ENCODE measurements at regions not wholly inside any gene's neighbourhood (a gene's known extent, or its start where the extent isn't known, plus 50 kb on each side); places are given as distances from the start of the nearest gene placed in this dataset.

- no peak for DNase-seq (ENCODE audit: low spot score)
These were observed 556.0 kb upstream of the CPEB2 start for GRCh38 chr4:14446311-14446710.

- DNase-seq (ENCODE audit: low spot score) = no peak
These were observed 555.4 kb upstream of the CPEB2 start for GRCh38 chr4:14446904-14447303.

GRCh38 chr4:14449308-14449707 is 553.0 kb upstream of the CPEB2 start:
- DNase-seq (ENCODE audit: low spot score) = no peak

GRCh38 chr4:14452001-14452400 is 550.3 kb upstream of the CPEB2 start:
- no peak for DNase-seq (ENCODE audit: low spot score)

- DNase-seq (ENCODE audit: low spot score) = no peak
These were observed 549.5 kb upstream of the CPEB2 start for GRCh38 chr4:14452764-14453163.

GRCh38 chr4:14458463-14458862 is 543.8 kb upstream of the CPEB2 start:
- no peak for DNase-seq (ENCODE audit: low spot score)

- DNase-seq (ENCODE audit: low spot score) = no peak
These were observed 537.2 kb upstream of the CPEB2 start for GRCh38 chr4:14465057-14465456.

- DNase-seq (ENCODE audit: low spot score) = no peak
These were observed 536.8 kb upstream of the CPEB2 start for GRCh38 chr4:14465507-14465906.

- DNase-seq (ENCODE audit: low spot score) = no peak
These were observed 523.8 kb upstream of the CPEB2 start for GRCh38 chr4:14478504-14478903.

GRCh38 chr4:14496408-14496807 is 505.9 kb upstream of the CPEB2 start:
- no peak for DNase-seq (ENCODE audit: low spot score)

GRCh38 chr4:14496969-14497368 is 505.3 kb upstream of the CPEB2 start:
- DNase-seq (ENCODE audit: low spot score) = no peak

- DNase-seq (ENCODE audit: low spot score) = no peak
These were observed 498.1 kb upstream of the CPEB2 start for GRCh38 chr4:14504162-14504561.

GRCh38 chr4:14513471-14513870 is 488.8 kb upstream of the CPEB2 start:
- no peak for DNase-seq (ENCODE audit: low spot score)

GRCh38 chr4:14515556-14515955 is 486.7 kb upstream of the CPEB2 start:
- no peak for DNase-seq (ENCODE audit: low spot score)

- no peak for DNase-seq (ENCODE audit: low spot score)
These were observed 484.1 kb upstream of the CPEB2 start for GRCh38 chr4:14518136-14518535.

- DNase-seq (ENCODE audit: low spot score) = no peak
These were observed 482.1 kb upstream of the CPEB2 start for GRCh38 chr4:14520171-14520570.

- no peak for DNase-seq (ENCODE audit: low spot score)
These were observed 478.0 kb upstream of the CPEB2 start for GRCh38 chr4:14524276-14524675.

- DNase-seq (ENCODE audit: low spot score) = no peak
These were observed 473.4 kb upstream of the CPEB2 start for GRCh38 chr4:14528918-14529317.

GRCh38 chr4:14529653-14530052 is 472.6 kb upstream of the CPEB2 start:
- DNase-seq (ENCODE audit: low spot score) = no peak

GRCh38 chr4:14532436-14532835 is 469.8 kb upstream of the CPEB2 start:
- no peak for DNase-seq (ENCODE audit: low spot score)

GRCh38 chr4:14539246-14539645 is 463.0 kb upstream of the CPEB2 start:
- no peak for DNase-seq (ENCODE audit: low spot score)

GRCh38 chr4:14545163-14545562 is 457.1 kb upstream of the CPEB2 start:
- no peak for DNase-seq (ENCODE audit: low spot score)

GRCh38 chr4:14545807-14546206 is 456.5 kb upstream of the CPEB2 start:
- DNase-seq (ENCODE audit: low spot score) = no peak

- DNase-seq (ENCODE audit: low spot score) = no peak
These were observed 450.2 kb upstream of the CPEB2 start for GRCh38 chr4:14552119-14552518.

GRCh38 chr4:14559646-14560045 is 442.6 kb upstream of the CPEB2 start:
- DNase-seq (ENCODE audit: low spot score) = no peak

Data from hematopoietic multipotent progenitor cell treated with erythropoietin and hydrocortisone succinate and interleukin-3 and kit ligand, for 15 days (in vitro differentiated cells).